IMR-90 (cell line): ENCODE measurements at regions not wholly inside any gene's neighbourhood (a gene's known extent, or its start where the extent isn't known, plus 50 kb on each side); places are given as distances from the start of the nearest gene placed in this dataset.

Source experiments
- ATAC-seq: fragments of 200-7000 bp; cut with Tn5 transposase; 2 replicates; pipeline ENCODE4 v1.9.1; 2020; ENCODE audit warnings: low read depth, mild to moderate bottlenecking, moderate library complexity
- BruUV-seq: library from RNA; stranded (reverse); fragments of 400-500 nt; replicated peaks from 2 replicates; lab custom pipeline; 2021; lab: Mats Ljungman, UMichigan
- CTCF ChIA-PET: fragments of 300-600 bp; formaldehyde crosslinking; extraction: SDS; loops from one replicate; lab custom pipeline; 2021; ENCODE audit warnings: antibody characterized with exemption; lab: Yijun Ruan, JAX
- POLR2A ChIA-PET: fragments of 300-600 bp; sonication (Branson Sonifier 250); formaldehyde crosslinking; loops from one replicate; lab custom pipeline; 2022; ENCODE audit warnings: antibody characterized with exemption; ENCODE audit not compliant: unreplicated experiment; lab: Charles Lee
- DNase-seq: peaks from one replicate; pipeline ENCODE4 v3.0.0; 2013
- H2AFZ ChIP-seq: replicated peaks from 2 replicates; pipeline ENCODE3; 2013; ENCODE audit warnings: low read length, mild to moderate bottlenecking; ENCODE audit not compliant: poor library complexity
- H2AK5ac ChIP-seq: 2 replicates; pipeline ENCODE4 v1.6.1; 2013; ENCODE audit warnings: low read depth, low read length, inconsistent platforms
- H2AK9ac ChIP-seq: replicated peaks from 2 replicates; pipeline ENCODE3; 2013; ENCODE audit warnings: mild to moderate bottlenecking, low read depth, low read length, moderate library complexity; ENCODE audit not compliant: poor library complexity
- H2BK120ac ChIP-seq: 2 replicates; pipeline ENCODE4 v1.6.1; 2013; ENCODE audit warnings: low read depth, low read length, inconsistent platforms
- H2BK15ac ChIP-seq: 3 replicates; pipeline ENCODE4 v1.6.1; 2013; ENCODE audit warnings: low read depth, low read length, inconsistent platforms
- H2BK20ac ChIP-seq: 2 replicates; pipeline ENCODE4 v1.6.1; 2013; ENCODE audit warnings: low read depth, mild to moderate bottlenecking, inconsistent platforms, low read length, moderate library complexity
- H2BK5ac ChIP-seq: 2 replicates; pipeline ENCODE4 v1.6.1; 2013; ENCODE audit warnings: mild to moderate bottlenecking, low read depth, low read length, inconsistent platforms; ENCODE audit not compliant: poor library complexity, severe bottlenecking
- H3K14ac ChIP-seq: replicated peaks from 2 replicates; pipeline ENCODE4 v1.6.1; 2013; ENCODE audit warnings: low read depth, low read length, inconsistent platforms
- H3K18ac ChIP-seq: 2 replicates; pipeline ENCODE4 v1.6.1; 2013; ENCODE audit warnings: low read depth, low read length, control low read depth
- H3K23ac ChIP-seq: 2 replicates; pipeline ENCODE4 v1.6.1; 2013; ENCODE audit warnings: low read depth, low read length, inconsistent platforms
- H3K27ac ChIP-seq: 2 replicates; pipeline ENCODE4 v1.5.1; 2013; ENCODE audit warnings: mild to moderate bottlenecking, control low read depth, low read length; ENCODE audit not compliant: insufficient read depth
- H3K27me3 ChIP-seq: 2 replicates; pipeline ENCODE4 v1.6.1; 2013; ENCODE audit warnings: low read length; ENCODE audit not compliant: control insufficient read depth, insufficient read depth
- H3K36me3 ChIP-seq: 2 replicates; pipeline ENCODE4 v1.6.1; 2013; ENCODE audit warnings: low read length, mixed read lengths; ENCODE audit not compliant: control insufficient read depth, insufficient read depth
- H3K4ac ChIP-seq: 2 replicates; pipeline ENCODE4 v1.6.1; 2013; ENCODE audit warnings: low read depth, low read length, inconsistent platforms
- H3K4me1 ChIP-seq: 2 replicates; pipeline ENCODE4 v1.6.1; 2013; ENCODE audit warnings: low read length, mixed read lengths; ENCODE audit not compliant: control insufficient read depth, insufficient read depth
- H3K4me2 ChIP-seq: 2 replicates; pipeline ENCODE4 v1.6.1; 2013; ENCODE audit warnings: low read depth, mild to moderate bottlenecking, control low read depth, low read length, moderate library complexity
- H3K4me3 ChIP-seq: 2 replicates; pipeline ENCODE4 v1.5.1; 2013; ENCODE audit warnings: low read depth, mild to moderate bottlenecking, control low read depth, low read length, moderate library complexity; ENCODE audit not compliant: insufficient read depth
- H3K56ac ChIP-seq: 2 replicates; pipeline ENCODE4 v1.6.1; 2013; ENCODE audit warnings: low read length, inconsistent platforms; ENCODE audit not compliant: insufficient read depth; ENCODE audit errors: extremely low read depth
- H3K79me1 ChIP-seq, 2 experiments: 2 replicates each; pipeline ENCODE4 v1.6.1; 2013; ENCODE audit warnings: low read length in 2 of 2, inconsistent platforms in 1 of 2, low read depth in 1 of 2
- H3K9ac ChIP-seq: 2 replicates; pipeline ENCODE4 v1.6.1; 2013; ENCODE audit warnings: low read depth, low read length, control low read depth
- H3K9me1 ChIP-seq: 2 replicates; pipeline ENCODE4 v1.6.1; 2013; ENCODE audit warnings: low read length, inconsistent platforms; ENCODE audit not compliant: insufficient read depth
- H3K9me3 ChIP-seq: 2 replicates; pipeline ENCODE4 v1.6.1; 2013; ENCODE audit warnings: low read length; ENCODE audit not compliant: control insufficient read depth, insufficient read depth
- H4K20me1 ChIP-seq: 2 replicates; pipeline ENCODE4 v1.6.1; 2013; ENCODE audit warnings: low read length, inconsistent platforms; ENCODE audit not compliant: insufficient read depth
- H4K5ac ChIP-seq: 2 replicates; pipeline ENCODE4 v1.6.1; 2013; ENCODE audit warnings: mild to moderate bottlenecking, low read depth, low read length, control low read depth
- H4K8ac ChIP-seq, 2 experiments: 2 replicates each; pipeline ENCODE4 v1.6.1; 2013; ENCODE audit warnings: low read depth in 2 of 2, low read length in 2 of 2, control low read depth in 1 of 2, inconsistent platforms in 1 of 2
- H4K91ac ChIP-seq: 2 replicates; pipeline ENCODE4 v1.6.1; 2013; ENCODE audit warnings: low read depth, low read length, inconsistent platforms; ENCODE audit not compliant: insufficient read depth
- BHLHE40 ChIP-seq: fragments of 150-350 bp; IDR thresholded peaks from 2 replicates; pipeline ENCODE4 v1.6.1; 2016; ENCODE audit warnings: mild to moderate bottlenecking, low read depth, low read length
- CHD1 ChIP-seq: IDR thresholded peaks from 2 replicates; pipeline ENCODE4 v1.6.1; 2012; ENCODE audit warnings: low read depth, low read length, improper control_type of control experiment
- MAFK ChIP-seq: IDR thresholded peaks from 2 replicates; pipeline ENCODE4 v1.6.1; 2012; ENCODE audit warnings: low read depth, low read length, improper control_type of control experiment
- MXI1 ChIP-seq: IDR thresholded peaks from 2 replicates; pipeline ENCODE4 v1.6.1; 2012; ENCODE audit warnings: low read depth, mild to moderate bottlenecking, low read length, moderate library complexity, borderline replicate concordance
- NFE2L2 ChIP-seq: fragments of 150-350 bp; IDR thresholded peaks from 2 replicates; pipeline ENCODE4 v1.6.1; 2016; ENCODE audit warnings: low read depth, mild to moderate bottlenecking, low read length
- POLR2A ChIP-seq: IDR thresholded peaks from 2 replicates; pipeline ENCODE4 v1.6.1; 2012; ENCODE audit warnings: mild to moderate bottlenecking, low read depth, low read length
- RAD21 ChIP-seq: IDR thresholded peaks from 2 replicates; pipeline ENCODE4 v1.6.1; 2012; ENCODE audit warnings: low read length, improper control_type of control experiment
- USF2 ChIP-seq: fragments of 150-350 bp; IDR thresholded peaks from 2 replicates; pipeline ENCODE4 v1.6.1; 2017; ENCODE audit warnings: mild to moderate bottlenecking, antibody characterized with exemption, low read length, low read depth
- WGBS, 2 experiments: methylation state at CpG; one replicate each; pipeline versions ENCODE4 v1.1.5 to v1.1.7; 2013; ENCODE audit warnings: missing lambda C conversion rate in 2 of 2; ENCODE audit not compliant: insufficient read length in 1 of 2; ENCODE audit errors: extremely low coverage in 2 of 2; 5-methylcytosine and 5-hydroxymethylcytosine counted together
- dilution Hi-C: fragments of 300-500 bp; cut with HindIII; formaldehyde crosslinking; loops from one replicate; pipeline ENCODE4 v1.14.3; 2018; ENCODE audit warnings: low sequenced_read_pairs; ENCODE audit not compliant: unreplicated experiment
- in situ Hi-C: fragments of 300-500 bp; cut with MboI; formaldehyde crosslinking; loops from 3 replicates; pipeline ENCODE4 v1.14.3; 2019; ENCODE audit warnings: low sequenced_read_pairs, inconsistent platforms, mixed read lengths
- intact Hi-C: fragments of 100-400 bp; cut with micrococcal nuclease; formaldehyde crosslinking; loops from 2 replicates; pipeline ENCODE4 v1.10.0; 2022

GRCh38 chr4:171721937-171722336 is 91.3 kb upstream of the GALNTL6 start:
- Histone ChIP-seq H3K4me3 (no peak overlapping the region), H3K4me2 (no peak overlapping the region), H3K79me1 (no peaks in the 10 kb centered on the region), H3K4me1 (no peaks in the 10 kb centered on the region), H3K4ac (no peak overlapping the region), H4K20me1 (no peaks in the 10 kb centered on the region), H2BK15ac (no peak overlapping the region), H3K9me1 (no peaks in the 10 kb centered on the region), H4K91ac (no peak overlapping the region), H2BK5ac (no peak overlapping the region), H3K23ac (no peak overlapping the region), H3K9me3 (peaks cover 5% of the 10 kb centered on the region), H3K14ac (no peak overlapping the region), H2BK20ac (no peak overlapping the region), H3K27ac (no peak overlapping the region), H2AK9ac (no peak overlapping the region), H3K18ac (no peak overlapping the region), H2AK5ac (no peak overlapping the region), H2AFZ (no peak overlapping the region), H4K5ac (no peak overlapping the region), H4K8ac (no peak overlapping the region), H3K27me3 (no peaks in the 10 kb centered on the region), H3K56ac (no peak overlapping the region), H3K9ac (no peak overlapping the region), H2BK120ac (no peak overlapping the region), H3K36me3 (no peaks in the 10 kb centered on the region)
- ATAC-seq (no peak), DNase-seq (no peak)
- ChIA-PET POLR2A (no interaction called here), CTCF (no interaction called here)
- WGBS, 2 experiments, result no CpG with 5 or more reads among the region's 2 CpGs
- TF ChIP-seq MXI1 (no peak), POLR2A (no peak), MAFK (no peak), USF2 (no peak), BHLHE40 (no peak), NFE2L2 (no peak), RAD21 (no peak), CHD1 (no peak)
- intact Hi-C loops, result no loop called here
- BruUV-seq, result no TSS peak
- dilution Hi-C loops, result no loop called here
- in situ Hi-C loops, result no loop called here
